Pancreas (tissue), 10 donors: ENCODE measurements at regions not wholly inside any gene's neighbourhood (a gene's known extent, or its start where the extent isn't known, plus 50 kb on each side); places are given as distances from the start of the nearest gene placed in this dataset.

Experiments
- ATAC-seq, 4 donors: fragments of 200-7000 bp; cut with Tn5 transposase; one replicate each; pipeline versions ENCODE4 v1.8.0 to v1.9.1; 2020; ENCODE audit warnings: mild to moderate bottlenecking in 4 of 4, moderate library complexity in 4 of 4
- DNase-seq, 6 donors: peaks; one replicate each; pipeline ENCODE4 v3.0.0-alpha.2; 2020
- FAIRE-seq: peaks from 2 replicates; lab custom pipeline; 2012; peaks lifted over from hg19 to GRCh38; lab: Jason Lieb, UNC
- H3K27ac ChIP-seq, 4 donors: fragments of 200-600 bp; sonication (generic); 1 replicate in 3 of 4; 2 replicates in 1 of 4; pipeline versions ENCODE4 v1.5.0 to v1.8.0; 2020
- H3K27me3 ChIP-seq, 4 donors: fragments of 200-600 bp; one replicate each; pipeline ENCODE4 v1.8.0; 2021
- H3K36me3 ChIP-seq, 3 donors: fragments of 200-600 bp; sonication (generic) in 1 of 3; one replicate each; pipeline versions ENCODE4 v1.5.0 to v1.8.0; 2020 to 2021
- H3K4me1 ChIP-seq, 3 donors: fragments of 200-600 bp; one replicate each; pipeline ENCODE4 v1.8.0; 2021
- H3K4me3 ChIP-seq, 4 donors: fragments of 200-600 bp; sonication (generic) in 2 of 4; one replicate each; pipeline versions ENCODE4 v1.5.0 to v1.8.0; 2020 to 2021
- H3K9me3 ChIP-seq, 4 donors: fragments of 200-600 bp; one replicate each; pipeline ENCODE4 v1.8.0; 2021
- WGBS, 2 donors: extraction: QIAGEN DNeasy Blood & Tissue Kit; methylation state at CpG; one replicate each; pipeline ENCODE4 v1.1.7; 2013; 5-methylcytosine and 5-hydroxymethylcytosine counted together
- intact Hi-C, 3 donors: fragments of 100-400 bp; cut with DNase I; formaldehyde crosslinking; loops; one replicate each; pipeline versions ENCODE4 v1.11.1 to v1.14.2; 2022
- TF ChIP-seq, protein P1 (sequence below), 4 donors: fragments of 200-600 bp; sonication (generic) in 3 of 4; IDR thresholded peaks; one replicate each; pipeline versions ENCODE4 v1.5.0 to v1.8.0; 2021; ENCODE audit warnings: antibody characterized with exemption in 4 of 4
- donor health status: healthy with polysubstance abuse.
- donor health status: DM: no; HTN: no; CAD: no; lungs with moderate emphysema.
- donor health status: DM: no; HTN: no; CAD: no.
- donor health status: control.
- donor health status: control.
- donor health status: Bipolar disorder and iron deficiency.
- donor health status: DM: yes; HTN: yes; CAD: no.
- donor health status: DM: no; HTN: no; CAD: no.
- donor health status: DM: no; HTN: no; CAD: no.
- donor health status: DM: yes; HTN: yes; CAD: no.

- ATAC-seq (peak in 2 of 4 donors; percentile 32 to 35), FAIRE-seq (no peak), DNase-seq (no peak)
- no peaks in the 10 kb centered on the region for H3K27me3 ChIP-seq
- no peak overlapping the region for H3K4me3 ChIP-seq
- no peaks in the 10 kb centered on the region for H3K4me1 ChIP-seq
- WGBS, 2 donors = 17 to 21% methylated on average over 2 of the region's 2 CpGs
- H3K36me3 ChIP-seq = no peaks in the 10 kb centered on the region
- no peaks in the 10 kb centered on the region for H3K9me3 ChIP-seq
- intact Hi-C loops = no loop called here
- no peak overlapping the region for H3K27ac ChIP-seq
- TF ChIP-seq, protein P1, sequence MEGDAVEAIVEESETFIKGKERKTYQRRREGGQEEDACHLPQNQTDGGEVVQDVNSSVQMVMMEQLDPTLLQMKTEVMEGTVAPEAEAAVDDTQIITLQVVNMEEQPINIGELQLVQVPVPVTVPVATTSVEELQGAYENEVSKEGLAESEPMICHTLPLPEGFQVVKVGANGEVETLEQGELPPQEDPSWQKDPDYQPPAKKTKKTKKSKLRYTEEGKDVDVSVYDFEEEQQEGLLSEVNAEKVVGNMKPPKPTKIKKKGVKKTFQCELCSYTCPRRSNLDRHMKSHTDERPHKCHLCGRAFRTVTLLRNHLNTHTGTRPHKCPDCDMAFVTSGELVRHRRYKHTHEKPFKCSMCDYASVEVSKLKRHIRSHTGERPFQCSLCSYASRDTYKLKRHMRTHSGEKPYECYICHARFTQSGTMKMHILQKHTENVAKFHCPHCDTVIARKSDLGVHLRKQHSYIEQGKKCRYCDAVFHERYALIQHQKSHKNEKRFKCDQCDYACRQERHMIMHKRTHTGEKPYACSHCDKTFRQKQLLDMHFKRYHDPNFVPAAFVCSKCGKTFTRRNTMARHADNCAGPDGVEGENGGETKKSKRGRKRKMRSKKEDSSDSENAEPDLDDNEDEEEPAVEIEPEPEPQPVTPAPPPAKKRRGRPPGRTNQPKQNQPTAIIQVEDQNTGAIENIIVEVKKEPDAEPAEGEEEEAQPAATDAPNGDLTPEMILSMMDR (IDR thresholded peaks at IDR 0.05) = no peak
Observed at GRCh38 chr12:97748298-97748697, 285.7 kb downstream of the RMST start.

GRCh38 chr12:97751704-97752103 is 289.1 kb downstream of the RMST start:
- H3K27ac ChIP-seq = no peak overlapping the region
- TF ChIP-seq, protein P1 (IDR thresholded peaks at IDR 0.05) = no peak
- no peak for DNase-seq
- ATAC-seq = no peak
- FAIRE-seq = no peak
- no peak overlapping the region for H3K4me3 ChIP-seq
- no peaks in the 10 kb centered on the region for H3K9me3 ChIP-seq
- H3K36me3 ChIP-seq = no peaks in the 10 kb centered on the region
- 64 to 72% methylated on average over 3 of the region's 3 CpGs for WGBS, 2 donors
- H3K27me3 ChIP-seq = no peaks in the 10 kb centered on the region
- intact Hi-C loops = no loop called here
- no peaks in the 10 kb centered on the region for H3K4me1 ChIP-seq

DNA sequence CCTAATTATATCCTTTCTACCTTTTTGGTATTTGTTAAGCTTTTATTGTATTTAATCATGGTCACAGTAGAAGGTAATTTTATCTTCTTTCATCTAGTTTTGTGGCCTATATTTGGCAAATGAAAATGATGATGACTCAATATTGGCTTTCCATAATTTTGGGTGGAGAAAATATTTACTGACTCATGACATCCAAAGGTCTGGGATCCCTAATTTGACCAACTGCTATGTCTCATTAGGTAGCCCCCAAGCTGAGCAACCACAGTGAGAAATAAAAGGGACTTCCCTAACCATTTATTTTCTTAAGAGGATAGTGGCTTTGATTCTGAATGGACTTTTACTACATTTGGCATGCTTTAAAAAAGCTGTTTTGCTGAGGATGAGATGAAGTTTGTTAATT is 289.5 kb downstream of the RMST start:
- TF ChIP-seq, protein P1 (IDR thresholded peaks at IDR 0.05) = no peak
- H3K36me3 ChIP-seq = no peaks in the 10 kb centered on the region
- ATAC-seq (no peak), FAIRE-seq (no peak), DNase-seq (no peak)
- H3K27ac ChIP-seq = no peak overlapping the region
- H3K27me3 ChIP-seq = no peaks in the 10 kb centered on the region
- no peaks in the 10 kb centered on the region for H3K4me1 ChIP-seq
- intact Hi-C loops = no loop called here
- H3K4me3 ChIP-seq = no peak overlapping the region
- no peaks in the 10 kb centered on the region for H3K9me3 ChIP-seq

GRCh38 chr12:97753332-97753731 is 290.7 kb downstream of the RMST start:
- H3K27me3 ChIP-seq = no peaks in the 10 kb centered on the region
- no peaks in the 10 kb centered on the region for H3K9me3 ChIP-seq
- intact Hi-C loops = no loop called here
- 58 to 70% methylated on average over 2 of the region's 2 CpGs for WGBS, 2 donors
- H3K27ac ChIP-seq = no peak overlapping the region
- no peaks in the 10 kb centered on the region for H3K36me3 ChIP-seq
- TF ChIP-seq, protein P1 (IDR thresholded peaks at IDR 0.05) = no peak
- no peak for FAIRE-seq
- H3K4me3 ChIP-seq = no peak overlapping the region
- no peaks in the 10 kb centered on the region for H3K4me1 ChIP-seq
- ATAC-seq = no peak
- DNase-seq = no peak

- WGBS, 2 donors = 62 to 72% methylated on average over 3 of the region's 3 CpGs
- TF ChIP-seq, protein P1 (IDR thresholded peaks at IDR 0.05) = no peak
- no peak overlapping the region for H3K27ac ChIP-seq
- no peak for DNase-seq
- no peak for FAIRE-seq
- H3K27me3 ChIP-seq = no peaks in the 10 kb centered on the region
- no peaks in the 10 kb centered on the region for H3K36me3 ChIP-seq
- no peak overlapping the region for H3K4me3 ChIP-seq
- no peak for ATAC-seq
- H3K9me3 ChIP-seq = no peaks in the 10 kb centered on the region
- intact Hi-C loops = no loop called here
- H3K4me1 ChIP-seq = no peaks in the 10 kb centered on the region
Observed at GRCh38 chr12:97754306-97754705, 291.7 kb downstream of the RMST start.
